H54 (cell line): ENCODE measurements at regions not wholly inside any gene's neighbourhood (a gene's known extent, or its start where the extent isn't known, plus 50 kb on each side); places are given as distances from the start of the nearest gene placed in this dataset.

Source experiments
- DNase-seq: peaks from one replicate; pipeline ENCODE4 v3.0.0; 2011; ENCODE audit warnings: low spot score, mixed read lengths; ENCODE audit not compliant: insufficient read length
- FAIRE-seq: peaks from 3 replicates; lab custom pipeline; 2011; peaks lifted over from hg19 to GRCh38; lab: Jason Lieb, UNC
- POLR2A ChIP-seq: IDR thresholded peaks from 2 replicates; pipeline ENCODE4 v1.6.1; 2011; ENCODE audit warnings: low read depth, mild to moderate bottlenecking, low read length

- DNase-seq: no peak
- TF ChIP-seq POLR2A: no peak
- no peak for FAIRE-seq
Observed at GRCh38 chr1:239856924-239857323, 234.8 kb upstream of the FMN2 start.

- DNase-seq: peak; percentile 6
- peak; percentile 45 for FAIRE-seq
- TF ChIP-seq POLR2A: no peak
Observed at GRCh38 chr1:239858057-239858456, 233.6 kb upstream of the FMN2 start.

GRCh38 chr1:239858529-239858928, 233.2 kb upstream of the FMN2 start:
- no peak for FAIRE-seq
- no peak for DNase-seq
- TF ChIP-seq POLR2A: no peak

- no peak for FAIRE-seq
- TF ChIP-seq POLR2A: no peak
- no peak for DNase-seq
Observed at GRCh38 chr1:239861985-239862384, 229.7 kb upstream of the FMN2 start.

GRCh38 chr1:239868058-239868832, 223.4 kb upstream of the FMN2 start:
- TF ChIP-seq POLR2A: no peak
- DNase-seq (no peak), FAIRE-seq (no peak)

GRCh38 chr1:239870194-239870593, 221.5 kb upstream of the FMN2 start:
- TF ChIP-seq POLR2A: no peak
- DNase-seq (no peak), FAIRE-seq (no peak)

GRCh38 chr1:239872626-239873025, 219.1 kb upstream of the FMN2 start:
- no peak for DNase-seq
- TF ChIP-seq POLR2A: no peak
- no peak for FAIRE-seq

- no peak for TF ChIP-seq POLR2A
- DNase-seq (no peak), FAIRE-seq (no peak)
Observed at GRCh38 chr1:239874831-239875230, 216.9 kb upstream of the FMN2 start.

- no peak for TF ChIP-seq POLR2A
- DNase-seq: no peak
- FAIRE-seq: no peak
Observed at GRCh38 chr1:239879321-239880170, 212.1 kb upstream of the FMN2 start.

GRCh38 chr1:239882967-239883366, 208.7 kb upstream of the FMN2 start:
- FAIRE-seq (no peak), DNase-seq (no peak)
- TF ChIP-seq POLR2A: no peak

- TF ChIP-seq POLR2A: no peak
- no peak for DNase-seq
- no peak for FAIRE-seq
Observed at GRCh38 chr1:239884796-239885195, 206.9 kb upstream of the FMN2 start.

- no peak for TF ChIP-seq POLR2A
- no peak for FAIRE-seq
- no peak for DNase-seq
Observed at GRCh38 chr1:239886266-239886665, 205.4 kb upstream of the FMN2 start.

- FAIRE-seq (no peak), DNase-seq (no peak)
- no peak for TF ChIP-seq POLR2A
Observed at GRCh38 chr1:239888639-239889038, 203.0 kb upstream of the FMN2 start.

- FAIRE-seq (no peak), DNase-seq (no peak)
- TF ChIP-seq POLR2A: no peak
Observed at GRCh38 chr1:239891621-239892358, 199.9 kb upstream of the FMN2 start.
